Activated T-helper 1 cell treated with anti-CD3 and anti-CD28 coated beads, Interleukin-2, amount 50 U/mL, for 16 hours (primary cell): ENCODE measurements at regions not wholly inside any gene's neighbourhood (a gene's known extent, or its start where the extent isn't known, plus 50 kb on each side); places are given as distances from the start of the nearest gene placed in this dataset.
"Not testable (repeated sequence)": the region's sequence is repeated elsewhere in the genome, so short reads cannot be mapped to it uniquely, and the experiment has no call there.

ENCODE experiments used
- DNase-seq, 2 donors: peaks; one replicate each; pipeline ENCODE4 v3.0.0-alpha.2; 2020; ENCODE audit warnings: low read depth in 1 of 2, low spot score in 1 of 2

DNA sequence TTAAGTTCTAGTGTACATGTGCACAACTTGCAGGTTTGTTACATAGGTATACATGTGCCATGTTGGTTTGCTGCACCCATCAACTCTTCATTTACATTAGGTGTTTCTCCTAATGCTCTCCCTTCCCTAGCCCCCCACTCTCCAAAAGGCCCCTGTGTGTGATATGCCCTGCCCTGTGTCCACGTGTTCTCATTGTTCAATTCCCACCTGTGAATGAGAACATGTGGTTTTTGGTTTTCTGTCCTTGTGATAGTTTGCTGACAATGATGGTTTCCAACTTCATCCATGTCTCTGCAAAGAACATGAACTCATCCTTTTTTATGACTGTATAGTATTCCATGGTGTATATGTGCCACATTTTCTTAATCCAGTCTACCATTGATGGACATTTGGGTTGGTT is 189.5 kb upstream of the TMEFF2 start:
- not testable (repeated sequence) for DNase-seq

DNA sequence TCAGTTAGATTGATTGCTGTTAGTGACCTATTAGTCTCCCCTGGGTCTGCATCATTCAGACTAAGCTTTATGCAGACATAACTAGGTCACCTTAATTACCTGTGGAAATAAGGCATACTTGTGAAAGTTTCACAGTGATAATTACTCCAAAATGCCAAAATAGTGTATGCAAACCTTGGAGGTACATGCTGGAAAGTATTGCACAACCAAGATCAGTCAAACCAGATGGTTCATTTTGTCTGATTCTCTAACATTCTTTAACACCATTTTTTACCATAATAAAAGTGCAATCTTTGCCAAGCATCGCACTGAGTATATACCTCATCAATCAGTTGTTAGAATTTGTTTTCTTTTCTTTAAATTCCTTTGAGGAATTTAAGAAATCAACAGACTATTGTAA is 186.3 kb upstream of the TMEFF2 start:
- no peak for DNase-seq

DNA sequence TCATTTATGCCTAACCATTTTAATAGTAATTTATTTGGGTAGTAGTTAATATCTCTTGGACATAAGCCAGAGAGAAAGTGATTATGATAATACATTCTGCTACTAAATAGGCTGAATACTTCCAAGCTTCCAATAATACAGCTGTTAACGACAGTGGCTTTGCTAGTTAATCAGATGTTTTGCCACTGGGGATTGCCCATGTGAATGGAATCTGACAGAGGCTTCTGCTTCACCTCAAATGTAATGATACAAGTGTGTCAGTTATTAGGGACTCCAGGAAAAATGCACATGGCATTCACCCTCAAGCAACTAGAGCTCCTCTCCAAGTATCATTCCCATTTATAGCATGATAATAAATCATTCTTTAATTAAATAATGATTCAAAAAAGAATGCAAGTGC is 185.0 kb upstream of the TMEFF2 start:
- no peak for DNase-seq

DNA sequence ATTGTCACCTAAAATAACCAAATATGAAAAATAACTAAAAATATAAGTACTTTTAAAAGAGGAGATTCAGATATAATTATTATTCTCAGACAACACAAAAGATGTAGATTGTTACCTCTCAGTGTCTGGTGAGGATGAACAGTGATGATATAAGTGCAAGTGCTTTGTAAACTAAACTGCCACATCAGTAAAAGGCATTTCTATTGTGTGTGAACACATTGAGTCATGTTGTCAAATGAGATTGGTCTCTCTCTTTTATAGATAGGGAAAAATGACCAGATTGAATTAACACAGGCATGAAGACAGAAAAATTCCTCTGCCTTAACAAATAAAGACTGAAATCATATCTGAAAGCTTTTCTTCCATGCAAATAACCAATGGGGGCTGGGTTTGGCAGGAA is 182.4 kb upstream of the TMEFF2 start:
- DNase-seq: no peak

DNA sequence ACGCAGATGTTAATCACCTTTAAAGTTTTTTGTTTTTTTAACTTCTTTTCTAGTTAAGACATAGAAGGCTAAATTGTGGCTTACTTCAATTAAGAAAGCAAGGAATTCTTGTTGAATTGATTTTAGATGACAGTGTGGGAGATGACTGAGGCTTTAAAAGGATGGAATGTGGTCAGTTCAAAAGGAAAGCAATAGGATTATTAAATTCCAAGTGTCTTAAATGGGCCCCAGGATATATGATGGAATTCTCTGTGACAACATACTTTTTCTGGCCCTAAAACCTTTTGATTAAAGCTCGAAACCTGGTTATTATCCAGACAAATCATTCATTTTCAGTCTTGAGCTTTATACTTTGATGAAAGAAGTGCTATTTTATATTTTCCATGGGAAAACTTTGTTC is 179.0 kb upstream of the TMEFF2 start:
- no peak for DNase-seq

DNA sequence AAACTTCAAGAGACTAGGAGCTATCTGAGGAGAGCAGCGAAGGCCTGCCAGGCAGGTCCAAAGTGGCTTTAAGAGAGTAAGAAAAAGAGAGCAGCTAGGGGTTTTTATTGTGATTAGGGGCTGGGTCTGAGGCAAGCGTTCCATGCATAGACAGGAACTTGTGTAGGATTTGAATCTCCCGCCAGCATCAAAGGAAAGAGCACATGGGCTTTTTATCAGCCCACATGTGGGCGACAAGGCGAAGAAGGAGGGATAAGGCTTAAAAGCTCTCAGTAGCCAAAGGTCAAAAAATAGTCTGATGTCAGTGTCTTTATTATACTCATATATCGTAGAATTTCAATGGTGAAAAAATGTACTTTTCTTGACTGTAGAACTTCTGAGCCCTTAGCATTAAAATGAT is 178.5 kb upstream of the TMEFF2 start:
- no peak for DNase-seq

DNA sequence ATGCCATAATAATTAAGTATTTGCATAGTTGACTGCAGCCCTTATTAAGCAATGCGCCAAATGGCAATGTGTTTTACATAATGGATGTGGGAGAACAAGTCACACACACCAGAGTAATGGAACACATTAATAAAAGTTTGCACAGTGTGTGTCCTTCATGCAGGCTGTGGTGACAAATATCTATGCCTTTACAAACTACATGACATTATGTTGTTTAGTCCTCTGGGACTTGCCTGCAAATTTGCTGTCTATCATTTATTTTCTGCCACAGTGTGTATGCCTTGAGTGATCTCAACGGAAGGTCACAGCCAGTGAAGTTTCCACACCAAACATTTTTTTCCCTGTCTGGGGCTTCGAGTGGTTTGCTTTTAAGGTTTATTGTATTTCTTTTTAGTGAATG is 175.2 kb upstream of the TMEFF2 start:
- no peak for DNase-seq

DNA sequence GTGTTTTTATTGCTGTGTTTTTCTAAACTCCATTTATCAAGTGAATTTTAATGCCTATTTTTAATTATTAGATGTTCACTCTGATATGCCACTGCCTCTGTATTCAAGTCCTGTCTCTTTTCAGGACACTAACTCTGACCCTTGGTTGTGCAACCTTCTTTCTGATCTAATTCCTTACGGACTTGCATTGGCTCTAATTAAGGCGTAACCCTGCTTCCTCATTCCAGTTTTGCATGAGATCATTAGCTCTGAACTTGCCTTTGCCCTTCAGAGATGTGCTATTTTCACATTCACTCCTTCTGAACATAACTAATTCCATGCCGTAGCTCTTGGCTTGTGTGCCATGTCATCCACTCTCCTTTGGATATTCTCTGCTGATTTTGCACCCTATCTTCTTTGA is 162.5 kb upstream of the TMEFF2 start:
- no peak for DNase-seq

DNA sequence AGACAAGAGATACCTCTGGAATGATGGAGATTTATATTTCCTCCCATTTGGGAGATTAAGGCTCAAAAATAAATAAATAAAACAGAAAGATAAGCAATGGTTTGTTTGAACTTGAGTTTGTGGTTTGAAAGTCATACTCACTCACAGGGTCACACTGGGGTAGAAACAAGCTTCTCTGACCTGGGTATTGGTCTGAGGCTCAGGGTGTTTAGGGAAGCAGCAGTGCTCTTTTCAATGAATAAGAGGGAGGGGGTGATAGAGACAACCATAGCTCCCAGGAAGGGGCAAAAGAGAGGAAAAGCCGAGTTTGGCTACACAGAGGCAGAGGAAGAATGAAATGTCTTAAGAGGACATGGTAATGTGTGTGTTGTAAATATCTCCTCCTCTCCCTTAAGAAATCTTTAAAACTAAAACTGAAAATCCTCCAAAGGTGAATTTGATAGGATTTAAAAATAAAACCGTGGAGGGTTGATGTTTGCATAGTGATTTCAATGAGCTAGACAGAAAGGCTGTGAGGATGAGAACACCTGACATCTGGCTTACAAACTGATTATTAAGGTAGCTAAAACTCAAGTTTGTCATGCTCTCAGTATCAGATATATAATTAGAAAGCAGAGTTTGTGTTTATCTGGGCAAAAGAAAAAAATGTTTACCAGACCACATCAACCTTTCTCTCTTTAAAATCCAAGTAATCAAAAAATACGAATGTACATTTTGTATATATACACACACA is 159.9 kb upstream of the TMEFF2 start:
- DNase-seq: no peak

DNA sequence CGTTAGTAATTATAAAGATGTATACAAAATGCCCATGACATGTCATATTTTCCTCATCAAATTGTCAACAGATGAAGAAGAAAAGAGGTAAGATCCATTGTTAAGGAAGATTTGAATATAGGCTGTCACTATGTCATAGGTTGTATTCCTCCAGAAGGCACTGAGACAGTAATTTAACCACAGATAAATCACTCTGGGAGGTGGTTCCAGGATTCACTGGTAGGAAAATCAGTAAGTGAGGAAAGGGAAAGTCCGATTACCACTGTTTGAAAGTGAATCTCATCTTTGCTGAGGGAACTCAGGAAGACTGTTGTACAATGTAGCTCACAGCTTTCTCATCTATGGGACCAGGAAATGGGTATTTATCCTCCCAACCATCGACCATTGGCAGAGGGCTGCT is 152.8 kb upstream of the TMEFF2 start:
- no peak for DNase-seq

DNA sequence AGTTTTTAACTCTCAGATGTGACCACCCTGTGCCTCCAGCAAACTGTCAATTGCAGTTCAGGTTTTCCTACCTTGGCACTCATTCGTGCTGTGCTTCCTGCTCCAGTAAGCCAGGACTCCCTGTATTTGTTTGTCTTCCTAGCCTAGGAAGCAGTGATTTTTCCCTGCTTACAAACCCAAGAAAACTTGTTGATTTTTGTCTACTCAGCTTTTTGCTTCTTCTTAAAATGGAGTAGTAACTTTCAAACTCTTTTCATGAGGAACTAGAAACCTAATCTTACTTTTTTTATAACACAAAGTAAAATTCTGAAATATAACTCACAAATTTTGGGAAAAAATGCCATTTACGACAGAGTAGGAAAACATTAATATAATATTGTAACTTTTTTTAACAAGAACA is 150.6 kb upstream of the TMEFF2 start:
- no peak for DNase-seq

DNA sequence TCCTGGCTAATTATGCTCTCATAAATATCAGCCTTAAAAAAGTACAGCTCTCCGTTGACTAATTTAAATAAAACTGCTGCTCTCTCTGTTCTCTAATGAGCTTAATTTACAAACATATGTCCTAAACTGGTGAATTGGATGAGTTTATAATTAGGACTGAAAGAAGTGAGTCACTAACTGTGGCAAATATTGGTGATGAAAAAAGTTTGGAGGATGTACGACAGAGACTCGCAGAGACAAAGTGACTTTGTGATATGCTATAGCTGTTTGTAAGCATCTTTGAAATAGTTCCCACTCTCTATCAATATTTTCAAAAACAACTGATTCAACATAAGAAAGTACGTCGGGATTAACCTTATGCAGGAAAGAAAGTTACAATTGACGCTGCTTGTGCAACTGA is 138.9 kb upstream of the TMEFF2 start:
- no peak for DNase-seq

DNA sequence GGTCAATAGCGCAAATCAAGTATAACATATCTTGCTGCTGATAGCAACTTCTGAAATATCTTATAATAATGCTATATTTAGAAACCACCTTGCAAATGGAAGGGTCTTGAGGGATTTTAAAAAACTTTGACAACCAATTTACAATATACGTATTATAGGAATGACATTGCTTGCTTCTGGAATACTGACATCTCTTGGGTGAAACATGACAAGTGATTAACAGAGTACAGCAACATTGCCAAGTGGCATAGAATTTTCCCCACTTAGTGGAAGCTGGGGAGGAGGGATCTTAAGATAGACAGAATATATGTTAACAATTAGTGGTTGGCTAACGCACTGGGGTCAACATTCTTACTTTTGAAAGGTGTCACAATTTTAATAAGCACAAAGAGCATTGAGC is 133.6 kb upstream of the TMEFF2 start:
- DNase-seq: no peak

DNA sequence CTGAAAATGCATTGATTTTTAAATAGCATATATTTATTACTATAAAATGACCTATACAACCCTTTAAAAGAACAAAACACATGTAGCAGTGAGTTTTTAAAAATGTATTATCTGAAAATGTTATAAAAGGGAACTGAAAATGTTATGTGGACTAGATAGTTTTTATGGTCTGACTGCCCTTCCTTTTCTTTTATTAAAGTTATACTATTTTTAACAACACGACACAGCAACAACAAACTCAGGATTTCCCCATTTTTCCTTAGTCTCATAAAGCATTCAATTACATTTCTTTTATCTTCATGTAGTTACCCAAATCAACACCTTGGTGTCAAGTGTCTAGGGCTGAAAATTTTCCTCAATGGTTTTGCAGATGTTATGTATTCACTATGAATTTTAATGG is 132.8 kb upstream of the TMEFF2 start:
- no peak for DNase-seq

DNA sequence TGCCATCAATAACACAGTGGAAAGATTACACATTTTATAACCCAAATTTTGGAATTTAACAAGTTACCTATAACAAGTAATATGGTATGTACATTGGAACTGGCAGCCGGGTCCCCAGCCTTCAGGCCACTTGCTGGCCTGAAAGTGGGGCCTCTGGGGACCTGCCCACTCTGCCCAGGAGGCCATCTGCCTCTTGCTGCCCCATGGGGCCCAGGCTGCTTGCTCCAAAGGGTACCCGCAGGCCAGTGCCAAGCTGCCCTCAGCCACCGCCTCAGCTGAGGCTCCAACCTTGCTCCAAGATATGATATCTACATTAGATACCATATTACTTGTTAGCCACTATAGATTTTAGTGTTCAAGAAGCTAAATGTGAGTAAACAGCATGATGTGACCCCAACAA is 120.8 kb upstream of the TMEFF2 start:
- DNase-seq: no peak

DNA sequence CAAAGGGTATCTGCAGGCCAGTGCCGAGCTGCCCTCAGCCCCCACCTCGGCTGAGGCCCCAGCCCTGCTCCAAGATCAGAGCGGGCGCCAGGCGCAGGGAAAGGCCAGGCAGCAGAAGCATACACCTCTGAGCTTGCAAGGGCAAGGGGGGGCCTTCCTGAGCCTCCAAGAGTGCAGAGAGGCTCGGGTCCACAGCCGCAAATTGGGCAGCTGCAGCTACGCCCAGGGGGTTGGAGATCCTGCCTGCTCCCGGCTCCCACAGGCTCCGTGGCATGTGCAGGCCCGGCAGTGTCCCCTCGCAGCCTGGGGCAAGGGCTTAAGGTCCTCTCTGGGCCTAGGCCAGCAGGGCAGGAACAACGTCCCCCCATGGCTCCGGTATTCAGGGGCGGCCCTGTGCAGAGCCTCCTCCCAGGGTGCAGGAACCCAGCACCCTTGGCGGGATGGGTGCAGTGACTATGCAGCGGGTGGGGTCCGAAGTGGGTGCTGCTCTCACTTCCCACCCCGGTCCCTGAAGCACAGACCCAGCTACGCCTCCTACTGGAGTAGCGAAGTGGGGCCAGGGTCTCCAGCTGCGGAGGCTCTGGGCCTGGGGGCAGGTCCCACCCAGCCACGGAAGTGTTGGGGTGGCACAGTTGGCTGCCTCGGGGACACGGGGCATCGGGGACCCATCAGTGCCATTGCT is 120.2 kb upstream of the TMEFF2 start:
- DNase-seq: no peak

DNA sequence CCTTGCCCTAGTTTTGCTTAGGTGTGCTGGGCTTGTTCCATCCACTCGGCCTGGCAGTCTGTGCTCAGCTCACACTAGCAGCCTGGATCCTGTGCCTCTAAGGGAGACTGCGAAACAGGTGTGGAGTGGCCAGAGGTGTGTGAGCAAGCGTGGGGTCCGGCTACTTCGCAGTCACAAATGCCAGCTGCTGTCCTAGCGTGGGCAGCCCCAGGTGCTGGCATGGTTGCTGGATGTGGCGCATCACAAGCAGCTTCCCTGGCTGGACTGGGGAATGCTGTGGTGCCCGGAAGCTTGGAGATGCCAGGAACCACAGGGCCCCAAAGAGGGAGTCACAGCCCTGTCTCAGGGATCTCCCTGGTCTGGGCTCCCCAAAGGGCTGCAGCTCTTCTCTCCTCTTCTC is 119.0 kb upstream of the TMEFF2 start:
- no peak for DNase-seq

DNA sequence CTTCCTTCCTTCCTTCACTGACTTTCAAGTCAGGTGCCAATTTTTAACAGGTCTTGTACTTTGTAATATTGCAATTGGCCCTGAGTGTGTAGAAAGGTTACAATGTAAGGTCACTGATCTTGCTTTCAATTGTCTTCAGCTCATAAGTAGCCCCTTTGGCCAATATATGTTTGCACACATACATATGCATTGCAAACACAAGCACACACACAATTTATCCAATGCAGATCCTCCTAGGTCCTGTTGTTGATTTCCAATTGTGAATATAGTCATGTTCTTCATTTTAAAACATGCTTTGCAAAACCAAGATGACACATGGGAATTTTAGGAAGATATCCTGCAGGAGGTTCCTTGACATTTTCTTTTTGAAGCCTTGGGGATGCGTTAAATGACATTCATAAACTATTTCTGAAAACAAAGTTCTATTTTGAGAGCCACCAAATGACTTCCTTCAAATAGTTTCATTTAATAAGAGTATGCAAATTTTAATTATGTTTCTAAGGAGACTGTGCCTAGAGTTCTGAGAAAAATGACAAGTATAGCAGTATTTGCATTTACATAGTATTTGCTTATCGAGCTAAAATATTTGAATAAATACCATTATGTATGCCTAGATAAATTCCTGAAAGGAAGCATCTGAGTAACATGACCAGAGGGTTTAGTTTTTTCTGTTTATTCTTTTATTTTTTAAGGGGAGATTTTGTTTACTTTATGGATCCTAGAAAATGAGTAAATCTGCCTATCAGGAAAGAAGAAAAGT is 117.1 kb upstream of the TMEFF2 start:
- DNase-seq: no peak

DNA sequence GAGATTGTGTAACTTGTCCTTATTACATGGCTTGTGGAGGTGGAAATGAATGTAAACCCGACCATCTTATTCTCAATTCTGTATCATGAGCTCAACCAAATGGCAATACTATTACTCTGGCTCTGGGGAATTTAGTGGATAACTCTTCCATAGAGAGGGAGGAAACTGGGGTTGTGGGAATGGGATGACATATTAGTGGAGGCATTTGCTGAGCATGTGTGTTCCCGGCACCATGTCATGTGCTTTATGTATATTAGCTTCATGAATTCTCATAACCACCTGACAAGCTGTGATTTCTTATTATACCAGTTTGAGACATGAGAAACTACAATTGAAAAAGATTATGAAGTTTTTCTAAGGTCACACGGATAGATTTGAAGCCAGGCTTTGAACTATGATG is 112.8 kb upstream of the TMEFF2 start:
- DNase-seq: no peak

DNA sequence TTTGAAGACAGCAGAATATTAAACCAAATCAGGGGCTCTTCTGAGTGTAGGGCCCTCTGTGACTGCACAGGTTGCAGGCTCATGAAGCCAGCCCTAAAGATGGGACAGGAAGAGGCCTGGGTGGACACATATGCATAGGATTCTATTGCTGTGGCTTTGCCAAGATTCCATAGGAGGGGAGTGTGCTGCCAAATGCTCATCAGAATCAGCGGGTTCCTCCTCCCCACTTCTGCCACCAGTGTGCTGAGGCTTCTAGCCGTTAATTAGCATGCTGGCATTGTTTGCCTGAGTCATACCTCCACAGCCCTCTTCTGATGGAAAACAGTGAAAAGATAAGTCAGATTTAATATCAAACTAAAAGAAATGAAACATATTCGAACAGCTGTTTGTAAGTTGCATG is 103.9 kb upstream of the TMEFF2 start:
- DNase-seq: no peak

DNA sequence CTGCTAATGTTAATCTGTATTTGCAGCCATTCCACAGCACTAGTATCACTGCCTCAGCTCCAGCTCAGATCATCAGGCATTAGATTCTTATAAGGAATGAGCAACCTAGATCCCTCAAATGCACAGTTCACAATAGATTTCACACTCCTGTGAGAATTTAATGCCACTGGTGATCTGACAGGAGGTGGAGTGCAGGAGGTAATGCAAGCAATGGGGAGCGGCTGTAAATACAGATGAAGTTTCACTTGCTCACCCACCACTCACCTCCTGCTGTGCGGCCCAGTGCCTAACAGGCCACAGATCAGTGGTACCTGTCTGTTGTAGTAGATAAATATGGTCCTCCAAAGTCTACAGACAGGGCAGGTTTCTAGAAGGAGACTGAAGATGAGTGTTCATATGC is 97.7 kb upstream of the TMEFF2 start:
- DNase-seq: no peak

DNA sequence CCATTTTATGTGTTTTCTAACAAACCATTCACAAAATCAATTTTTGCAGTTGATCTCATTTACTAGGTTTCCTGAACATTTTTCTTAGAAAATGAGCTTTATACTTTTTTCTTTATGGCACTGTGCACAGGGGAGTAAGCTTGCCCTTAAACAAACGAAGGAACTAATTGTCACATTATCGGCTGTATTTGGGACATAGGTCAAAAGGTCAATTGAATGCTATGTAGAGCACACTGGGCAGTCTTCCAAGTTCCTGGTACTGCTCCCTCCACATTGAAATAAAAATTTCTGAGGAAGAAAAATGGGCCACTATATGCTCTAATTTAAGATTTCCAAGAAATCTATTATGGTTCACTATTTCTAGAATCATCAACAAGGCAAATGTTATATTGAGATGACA is 93.6 kb upstream of the TMEFF2 start:
- no peak for DNase-seq
